Activated T-cell treated with anti-CD3 and anti-CD28 coated beads, Interleukin-2, amount 50 U/mL, for 1 hour (primary cell): ENCODE measurements at regions not wholly inside any gene's neighbourhood (a gene's known extent, or its start where the extent isn't known, plus 50 kb on each side); places are given as distances from the start of the nearest gene placed in this dataset.
A peak's percentile ranks its signal among the peaks of the same experiment; 100 is the strongest.

Source experiments
- DNase-seq: peaks from one replicate; pipeline ENCODE4 v3.0.0-alpha.2; 2020

- peak; percentile 44 for DNase-seq
Measured at GRCh38 chr14:32254952-32255679, 52.0 kb upstream of the RNU6-8 start.

GRCh38 chr14:32255789-32256188 lies 52.7 kb upstream of the RNU6-8 start:
- DNase-seq = no peak

- no peak for DNase-seq
Measured at GRCh38 chr14:32256576-32256975, 53.5 kb upstream of the RNU6-8 start.

- DNase-seq = no peak
Measured at GRCh38 chr14:32258336-32258993, 55.4 kb upstream of the RNU6-8 start.

- no peak for DNase-seq
Measured at GRCh38 chr14:32259368-32260013, 56.4 kb upstream of the RNU6-8 start.

- no peak for DNase-seq
Measured at GRCh38 chr14:32263939-32264567, 61.0 kb upstream of the RNU6-8 start.

GRCh38 chr14:32265584-32265983 lies 62.5 kb upstream of the RNU6-8 start:
- no peak for DNase-seq

GRCh38 chr14:32277998-32278397 lies 51.1 kb upstream of the AKAP6 start:
- no peak for DNase-seq
